DND-41 (cell line): ENCODE measurements at regions not wholly inside any gene's neighbourhood (a gene's known extent, or its start where the extent isn't known, plus 50 kb on each side); places are given as distances from the start of the nearest gene placed in this dataset.

Experiments
- ATAC-seq: fragments of 200-7000 bp; cut with Tn5 transposase; 3 replicates; pipeline ENCODE4 v1.9.1; 2021; ENCODE audit warnings: low read depth; ENCODE audit not compliant: insufficient read depth
- DNase-seq: peaks from one replicate; pipeline ENCODE4 v3.0.0-alpha.2; 2020
- H2AFZ ChIP-seq: 2 replicates; pipeline ENCODE4 v1.6.0; 2012; ENCODE audit warnings: low read depth, low read length
- H3K27ac ChIP-seq: 2 replicates; pipeline ENCODE4 v1.5.1; 2012; ENCODE audit warnings: low read length, inconsistent platforms
- H3K27me3 ChIP-seq: fragments of 200-600 bp; sonication (generic); 2 replicates; pipeline ENCODE4 v1.6.0; 2012; ENCODE audit warnings: low read length, mild to moderate bottlenecking, inconsistent platforms; ENCODE audit not compliant: insufficient read depth, poor library complexity
- H3K36me3 ChIP-seq: 2 replicates; pipeline ENCODE4 v1.5.1; 2012; ENCODE audit warnings: low read length, inconsistent platforms; ENCODE audit not compliant: insufficient read depth
- H3K4me1 ChIP-seq: 2 replicates; pipeline ENCODE4 v1.5.1; 2012; ENCODE audit warnings: mild to moderate bottlenecking, low read length; ENCODE audit not compliant: insufficient read depth
- H3K4me2 ChIP-seq: 2 replicates; pipeline ENCODE4 v1.6.0; 2012; ENCODE audit warnings: mild to moderate bottlenecking, moderate library complexity, low read length, inconsistent platforms; ENCODE audit not compliant: insufficient read depth
- H3K4me3 ChIP-seq, 2 experiments: fragments of 200-600 bp in 1 of 2; shearing (Covaris generic) in 1 of 2; 2 replicates each; pipeline ENCODE4 v1.5.1; 2012 to 2016; ENCODE audit warnings: inconsistent platforms in 2 of 2, low read length in 2 of 2, mild to moderate bottlenecking in 2 of 2, low read depth in 1 of 2, moderate library complexity in 1 of 2
- H3K79me2 ChIP-seq: 2 replicates; pipeline ENCODE4 v1.6.0; 2012; ENCODE audit warnings: low read length, inconsistent platforms; ENCODE audit not compliant: insufficient read depth
- H3K9ac ChIP-seq: 2 replicates; pipeline ENCODE4 v1.6.0; 2012; ENCODE audit warnings: low read depth, mild to moderate bottlenecking, inconsistent platforms, low read length, moderate library complexity
- H3K9me3 ChIP-seq: 2 replicates; pipeline ENCODE4 v1.5.1; 2012; ENCODE audit warnings: low read length, moderate library complexity, mild to moderate bottlenecking, inconsistent platforms; ENCODE audit not compliant: insufficient read depth, severe bottlenecking
- H4K20me1 ChIP-seq: 2 replicates; pipeline ENCODE4 v1.6.0; 2012; ENCODE audit warnings: low read length; ENCODE audit not compliant: insufficient read depth
- CTCF ChIP-seq: IDR thresholded peaks from 2 replicates; pipeline ENCODE4 v1.5.1; 2012; ENCODE audit warnings: borderline replicate concordance, low read length, moderate library complexity, mild to moderate bottlenecking; ENCODE audit not compliant: poor library complexity, severe bottlenecking; ENCODE audit errors: extremely low read depth
- EZH2 ChIP-seq: IDR thresholded peaks from 3 replicates; pipeline ENCODE4 v1.6.1; 2012; ENCODE audit warnings: borderline replicate concordance, low read depth, mild to moderate bottlenecking, moderate library complexity, low read length, inconsistent platforms; ENCODE audit not compliant: severe bottlenecking

GRCh38 chr9:34796924-34797323, 87.0 kb upstream of the CCL21 start:
- Histone ChIP-seq H3K4me3 (no peak overlapping the region), H3K79me2 (no peaks in the 10 kb centered on the region), H3K9ac (no peak overlapping the region), H3K36me3 (no peaks in the 10 kb centered on the region), H3K27me3 (no peaks in the 10 kb centered on the region), H3K4me1 (no peaks in the 10 kb centered on the region), H3K27ac (no peak overlapping the region), H4K20me1 (no peaks in the 10 kb centered on the region), H3K4me2 (no peak overlapping the region), H2AFZ (no peak overlapping the region), H3K9me3 (no peaks in the 10 kb centered on the region)
- TF ChIP-seq CTCF (no peak), EZH2 (no peak)
- DNase-seq: no peak
- ATAC-seq: no peak

GRCh38 chr9:34793428-34793827, 83.5 kb upstream of the CCL21 start:
- no peak overlapping the region for H3K27ac ChIP-seq
- H3K79me2 ChIP-seq: no peaks in the 10 kb centered on the region
- H3K9me3 ChIP-seq: no peaks in the 10 kb centered on the region
- DNase-seq: no peak
- TF ChIP-seq EZH2: no peak
- no peak for TF ChIP-seq CTCF
- ATAC-seq: no peak
- H3K4me1 ChIP-seq: no peaks in the 10 kb centered on the region
- H3K9ac ChIP-seq: no peak overlapping the region
- no peak overlapping the region for H3K4me3 ChIP-seq
- H3K36me3 ChIP-seq: no peaks in the 10 kb centered on the region
- no peak overlapping the region for H2AFZ ChIP-seq
- H3K4me2 ChIP-seq: no peak overlapping the region
- no peaks in the 10 kb centered on the region for H3K27me3 ChIP-seq
- no peaks in the 10 kb centered on the region for H4K20me1 ChIP-seq

GRCh38 chr9:34783951-34784487, 74.1 kb upstream of the CCL21 start:
- Histone ChIP-seq H4K20me1 (no peaks in the 10 kb centered on the region), H3K27ac (no peak overlapping the region), H3K4me3 (no peak overlapping the region), H3K9me3 (no peaks in the 10 kb centered on the region), H3K79me2 (no peaks in the 10 kb centered on the region), H2AFZ (no peak overlapping the region), H3K4me1 (no peaks in the 10 kb centered on the region), H3K36me3 (no peaks in the 10 kb centered on the region), H3K9ac (no peak overlapping the region), H3K27me3 (peaks cover 14% of the 10 kb centered on the region), H3K4me2 (no peak overlapping the region)
- ATAC-seq (no peak), DNase-seq (no peak)
- TF ChIP-seq CTCF (no peak), EZH2 (no peak)

- Histone ChIP-seq H3K9ac (no peak overlapping the region), H4K20me1 (no peaks in the 10 kb centered on the region), H3K4me1 (no peaks in the 10 kb centered on the region), H2AFZ (no peak overlapping the region), H3K79me2 (no peaks in the 10 kb centered on the region), H3K4me2 (no peak overlapping the region), H3K36me3 (no peaks in the 10 kb centered on the region), H3K27ac (no peak overlapping the region), H3K4me3 (no peak overlapping the region), H3K9me3 (no peaks in the 10 kb centered on the region), H3K27me3 (peaks cover 14% of the 10 kb centered on the region)
- DNase-seq: no peak
- ATAC-seq: no peak
- TF ChIP-seq EZH2: no peak
- TF ChIP-seq CTCF: no peak
These were observed 72.4 kb upstream of the CCL21 start for GRCh38 chr9:34782372-34782771.
